ENCODE measurements at regions not wholly inside any gene's neighbourhood (a gene's known extent, or its start where the extent isn't known, plus 50 kb on each side); places are given as distances from the start of the nearest gene placed in this dataset.
A peak's percentile ranks its signal among the peaks of the same experiment; 100 is the strongest.
"Not testable (repeated sequence)": the region's sequence is repeated elsewhere in the genome, so short reads cannot be mapped to it uniquely, and the experiment has no call there.

DNA sequence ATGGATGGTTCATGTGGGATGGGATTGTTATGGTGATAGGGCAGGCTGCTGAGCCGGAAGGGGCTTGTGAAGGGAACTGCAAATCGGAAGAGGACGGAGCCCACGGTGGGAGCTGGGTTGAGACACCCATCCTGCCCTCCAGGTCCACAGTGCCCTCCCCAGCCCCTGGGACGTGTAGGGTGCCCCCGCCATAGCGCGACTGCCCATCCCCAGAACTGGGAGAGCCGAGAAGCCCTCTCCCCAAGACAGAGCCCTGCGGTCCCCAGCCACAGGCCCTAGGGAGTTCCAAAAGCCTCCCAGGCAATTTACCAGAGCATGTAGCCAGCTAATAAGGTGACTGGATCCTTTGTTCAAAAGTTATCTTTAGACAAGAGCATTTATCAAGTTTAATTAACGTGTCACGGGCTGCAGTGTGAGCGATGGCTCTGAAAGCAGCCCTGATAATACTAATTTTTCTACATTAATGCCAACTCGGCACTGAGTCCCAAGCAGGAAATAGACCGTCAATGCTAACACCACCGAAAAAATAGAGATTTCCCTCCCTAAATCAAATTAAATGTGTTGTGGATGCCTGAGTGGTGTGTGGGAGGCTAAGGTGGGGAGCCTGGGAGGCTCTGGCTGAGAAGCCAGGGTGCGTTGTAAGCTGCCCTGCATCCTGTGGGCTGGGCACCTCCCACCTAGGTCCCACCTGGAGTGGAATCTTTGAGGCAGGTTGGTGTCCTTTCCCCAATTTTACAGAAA, 76.8 kb upstream of the RTL6 start:
- DNase-seq = no peak

DNA sequence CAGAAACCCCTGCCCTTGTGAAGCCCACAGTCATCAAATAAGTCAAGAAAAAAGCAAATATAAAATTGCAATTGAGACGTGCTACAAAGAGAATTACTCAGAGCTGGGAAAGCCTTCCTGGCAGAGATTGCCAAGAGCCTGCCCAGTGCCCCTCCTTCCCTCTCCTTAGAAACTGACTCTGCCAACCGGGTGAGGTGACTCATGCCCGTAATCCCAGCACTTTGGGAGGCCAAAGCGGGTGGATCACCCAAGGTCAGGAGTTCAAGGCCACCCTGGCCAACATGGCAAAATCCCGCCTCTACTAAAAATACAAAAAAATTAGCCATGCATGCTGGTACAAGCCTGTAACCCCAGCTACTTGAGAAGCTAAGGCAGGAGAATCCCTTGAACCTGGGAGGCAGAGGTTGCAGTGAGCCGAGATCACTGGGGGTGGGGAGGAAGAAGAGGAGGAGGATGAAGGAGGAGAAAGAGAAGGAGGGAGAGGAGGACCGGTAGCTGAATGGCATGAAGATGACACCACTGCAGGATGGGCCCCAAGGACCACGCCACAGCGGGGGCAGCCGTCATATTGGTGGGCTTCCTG, 76.1 kb upstream of the RTL6 start:
- no peak for DNase-seq

DNA sequence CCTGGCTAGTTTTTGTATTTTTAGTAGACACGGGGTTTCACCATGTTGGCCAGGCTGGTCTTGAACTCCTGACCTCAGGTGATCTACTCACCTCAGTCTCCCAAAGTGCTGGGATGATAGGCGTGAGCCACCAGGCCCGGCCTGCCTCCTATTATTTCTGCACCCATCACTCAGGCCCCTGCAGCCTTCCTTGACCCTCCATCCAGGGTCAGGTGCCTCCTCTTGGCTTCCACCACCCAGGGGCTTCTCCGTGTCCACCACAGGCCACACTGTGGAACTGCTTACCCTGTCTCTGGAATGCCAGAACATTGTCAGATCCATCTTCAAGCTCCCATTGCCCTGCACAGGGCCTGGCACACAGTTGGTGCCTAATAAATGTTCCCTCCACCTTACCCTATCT, 75.4 kb upstream of the RTL6 start:
- no peak for DNase-seq

DNA sequence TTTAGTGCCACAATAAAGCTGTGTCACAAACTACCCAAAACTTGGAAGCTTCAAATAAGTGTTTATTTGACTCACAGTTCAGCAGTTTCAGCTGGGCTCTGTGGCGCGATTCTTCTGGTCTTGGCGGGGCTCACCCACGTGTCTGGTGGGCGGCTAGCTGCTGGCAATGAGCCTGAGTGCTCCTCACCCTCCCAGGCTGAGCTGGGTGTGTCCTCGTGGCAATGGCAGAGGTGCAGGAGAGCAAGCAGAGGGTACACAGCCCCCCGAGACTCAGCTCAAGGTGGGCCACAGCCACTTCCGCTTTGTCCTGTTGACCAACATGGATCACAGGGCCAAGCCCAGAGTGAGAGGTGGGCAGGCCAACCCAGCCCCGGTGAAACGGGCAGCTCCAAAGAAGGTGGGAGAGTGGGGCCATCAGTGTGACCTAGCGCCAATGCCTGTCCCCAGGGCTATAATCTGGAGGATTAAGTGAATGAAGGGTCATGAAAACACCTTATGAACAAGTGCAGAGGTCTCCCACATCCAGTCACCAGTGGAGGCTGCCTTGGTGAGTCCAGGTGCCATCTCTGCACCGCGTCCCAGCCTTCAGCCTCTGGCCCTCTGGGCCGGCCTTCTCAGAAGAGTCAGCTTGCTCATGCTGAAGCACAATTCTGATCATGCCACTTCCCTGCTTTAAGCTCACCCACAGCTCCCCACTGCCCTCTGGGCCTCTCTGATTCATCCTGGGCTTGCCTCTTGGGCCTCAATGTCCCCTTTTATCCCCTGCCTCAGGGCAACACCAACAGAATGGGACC, 74.6 kb upstream of the RTL6 start:
- no peak for DNase-seq

DNA sequence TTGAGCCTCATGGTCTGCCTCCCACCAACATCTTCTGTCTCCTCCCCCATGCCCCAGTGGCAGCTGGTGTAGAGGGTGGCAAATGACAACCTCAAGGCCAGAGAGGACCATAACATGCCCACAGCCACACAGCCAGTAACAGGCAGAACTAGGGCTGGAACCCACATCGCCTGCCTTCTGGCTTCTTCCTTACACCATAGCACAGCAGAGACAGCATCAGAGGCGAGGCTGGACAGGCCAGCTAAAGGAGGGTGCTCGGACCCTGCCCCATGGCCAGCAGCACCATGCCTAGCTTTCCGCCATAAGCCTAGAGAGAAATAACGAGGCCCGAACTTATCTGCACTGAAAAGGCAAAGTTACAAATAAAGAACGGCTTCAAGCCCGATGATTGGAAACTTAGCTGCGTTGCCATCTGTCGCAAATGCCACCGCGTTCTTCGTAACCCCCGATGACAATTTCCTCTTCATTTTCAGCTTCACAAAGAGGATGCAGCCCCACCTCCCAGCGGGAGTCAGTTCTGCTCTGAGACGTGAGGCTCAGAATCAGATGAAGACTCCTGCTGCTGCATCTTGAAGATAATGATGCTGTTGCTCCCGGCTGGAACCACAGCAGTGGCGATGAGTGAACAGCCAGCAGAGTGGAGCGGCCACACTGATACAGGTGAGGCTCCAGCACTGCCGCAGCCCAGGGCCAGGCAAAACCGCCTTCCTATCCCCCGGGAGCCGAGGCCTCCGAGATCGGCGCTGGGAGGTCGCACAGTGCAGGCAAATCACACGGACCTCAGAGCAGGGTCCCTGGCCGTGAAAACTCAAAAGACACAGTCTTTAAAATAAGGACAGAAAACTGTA, 73.8 kb upstream of the RTL6 start:
- no peak for DNase-seq

DNA sequence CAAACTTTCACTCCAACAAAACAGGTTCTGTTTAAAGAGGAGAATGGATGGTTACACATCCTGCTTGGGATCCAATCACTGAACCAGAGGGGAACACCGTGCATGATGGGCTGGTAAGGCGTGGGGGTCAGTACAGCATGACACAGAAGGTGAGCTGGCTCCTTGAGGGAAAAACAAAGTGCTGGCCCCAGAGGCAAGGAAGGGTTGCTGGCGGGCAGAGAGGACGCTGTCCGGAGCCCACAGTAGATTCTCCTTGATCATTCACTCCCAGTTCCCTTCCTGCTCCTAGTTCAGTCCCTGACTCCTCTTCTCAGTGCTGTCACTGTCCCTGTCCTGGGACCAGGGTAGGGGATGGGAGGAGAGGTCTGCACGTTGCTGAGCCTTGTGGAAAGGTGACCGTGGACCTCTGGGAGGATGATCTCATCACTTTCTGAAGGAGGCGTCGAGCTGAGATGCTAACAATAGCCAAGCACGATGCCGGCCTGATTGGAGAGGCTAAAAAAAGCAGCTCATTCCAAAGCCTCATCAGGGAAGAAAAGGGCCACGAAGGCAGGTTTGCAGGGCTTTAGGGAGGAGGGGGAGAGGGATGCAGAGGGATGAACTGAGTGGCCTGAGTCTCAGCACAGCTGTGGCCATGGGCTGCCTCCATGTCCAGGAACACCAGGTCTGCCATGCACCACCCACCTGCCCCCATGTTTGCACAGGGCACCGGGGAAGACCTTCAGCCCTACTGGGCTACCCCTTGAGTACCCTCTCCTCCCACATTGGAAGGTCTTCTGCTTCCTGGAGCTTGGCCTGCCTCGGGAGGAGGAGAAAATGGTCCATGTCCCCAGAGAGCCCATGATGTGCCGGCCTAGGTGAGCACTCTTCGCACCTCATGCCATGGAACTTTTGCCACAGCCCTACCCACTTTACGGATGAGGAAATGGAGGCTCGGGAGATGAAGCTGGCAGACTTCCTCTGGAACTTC, 72.7 kb upstream of the RTL6 start:
- no peak for DNase-seq

DNA sequence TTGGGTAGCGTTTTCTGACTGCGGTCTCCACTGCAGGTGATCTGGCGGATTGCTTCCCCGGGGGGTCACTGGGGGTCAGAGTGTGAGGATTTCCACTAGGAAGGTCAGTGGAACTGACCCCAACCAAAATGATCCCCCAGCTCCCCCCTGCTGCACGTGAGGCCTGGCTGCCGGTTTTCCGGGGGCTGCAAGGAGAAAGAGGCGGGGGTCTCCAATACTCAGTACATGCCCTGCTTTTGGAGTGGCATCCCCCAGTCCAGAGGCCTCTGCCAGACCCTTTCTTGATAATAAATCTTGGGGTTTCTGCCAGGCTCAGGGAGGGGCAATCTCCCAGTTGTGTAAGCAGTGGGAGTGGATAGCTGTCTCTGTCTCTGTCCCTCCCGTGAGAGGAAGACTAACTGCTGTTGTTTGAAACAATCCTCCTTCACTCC, 71.5 kb upstream of the RTL6 start:
- no peak for DNase-seq

DNA sequence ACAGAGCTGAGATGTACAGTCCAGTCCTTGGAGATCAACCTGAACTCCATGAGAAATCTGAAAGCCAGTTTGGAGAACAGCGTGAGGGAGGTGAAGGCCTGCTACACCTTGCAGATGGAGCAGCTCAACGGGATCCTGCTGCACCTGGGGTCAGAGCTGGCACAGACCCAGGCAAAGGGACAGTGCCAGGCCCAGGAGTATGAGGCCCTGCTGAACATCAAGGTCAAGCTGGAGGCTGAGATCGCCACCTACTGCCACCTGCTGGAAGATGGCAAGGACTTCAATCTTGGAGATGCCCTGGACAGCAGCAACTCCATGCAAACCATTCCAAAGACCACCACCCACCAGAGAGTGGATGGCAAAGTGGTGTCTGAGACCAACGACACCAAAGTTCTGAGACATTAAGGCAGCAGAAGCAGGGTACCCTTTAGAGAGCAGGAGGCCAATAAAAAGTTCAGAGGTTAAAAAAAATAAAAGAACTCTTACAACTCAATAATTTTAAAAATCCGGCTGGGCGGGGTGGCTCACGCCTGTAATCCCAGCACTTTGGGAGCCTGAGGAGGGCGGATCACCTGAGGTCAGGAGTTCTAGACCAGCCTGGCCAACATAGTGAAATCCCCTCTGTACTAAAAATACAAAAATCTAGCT, 69.9 kb upstream of the RTL6 start:
- peak; percentile 36 for DNase-seq

DNA sequence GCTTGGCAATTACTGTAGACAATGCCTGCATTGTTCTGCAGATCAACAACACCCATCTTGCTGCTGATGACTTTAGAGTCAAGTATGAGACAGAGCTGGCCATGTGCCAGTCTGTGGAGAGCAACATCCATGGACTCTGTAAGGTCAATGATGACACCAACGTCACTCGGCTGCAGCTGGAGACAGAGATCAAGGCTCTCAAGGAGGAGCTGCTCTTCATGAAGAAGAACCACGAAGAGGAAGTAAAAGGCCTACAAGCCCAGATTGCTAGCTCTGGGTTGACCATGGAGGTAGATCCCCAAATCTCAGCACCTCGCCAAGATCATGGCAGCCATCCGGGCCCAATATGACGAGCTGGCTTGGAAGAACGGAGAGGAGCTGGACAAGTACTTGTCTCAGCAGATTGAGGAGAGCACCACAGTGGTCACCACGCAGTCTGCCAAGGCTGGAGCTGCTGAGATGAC, 69.4 kb upstream of the RTL6 start:
- DNase-seq = not testable (repeated sequence)

DNA sequence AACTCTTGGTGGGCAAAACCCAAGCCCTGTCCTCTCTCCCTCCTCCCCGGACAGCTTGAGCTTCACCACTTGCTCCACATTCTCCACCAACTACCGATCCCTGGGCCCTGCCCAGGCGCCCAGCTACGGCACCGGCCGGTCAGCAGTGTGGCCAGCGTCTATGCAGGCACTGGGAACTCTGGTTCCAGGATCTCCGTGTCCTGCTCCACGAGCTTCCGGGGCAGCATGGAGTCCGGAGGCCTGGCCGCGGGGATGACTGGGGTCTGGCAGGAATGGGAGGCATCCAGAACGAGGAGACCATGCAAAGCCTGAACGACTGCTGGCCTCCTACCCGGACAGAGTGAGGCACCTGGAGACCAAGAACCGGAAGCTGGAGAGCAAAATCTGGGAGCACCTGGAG, 68.9 kb upstream of the RTL6 start:
- no peak for DNase-seq

DNA sequence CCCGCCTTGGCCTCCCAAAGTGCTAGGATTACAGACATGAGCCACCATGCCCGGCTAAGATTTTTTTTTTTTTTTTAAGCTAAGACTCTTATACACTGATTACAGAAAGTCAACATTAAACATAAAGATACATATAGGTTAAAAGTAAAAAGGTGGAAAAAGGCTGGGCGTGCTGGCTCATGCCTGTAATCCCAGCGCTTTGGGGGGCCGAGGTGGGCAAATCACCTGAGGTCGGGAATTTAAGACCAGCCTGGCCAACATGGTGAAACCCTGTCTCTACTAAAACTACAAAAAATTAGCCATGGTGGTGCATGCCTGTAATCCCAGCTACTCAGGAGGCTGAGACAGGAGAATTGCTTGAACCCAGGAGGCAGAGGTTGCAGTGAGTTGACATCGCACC, 64.6 kb upstream of the RTL6 start:
- not testable (repeated sequence) for DNase-seq

DNA sequence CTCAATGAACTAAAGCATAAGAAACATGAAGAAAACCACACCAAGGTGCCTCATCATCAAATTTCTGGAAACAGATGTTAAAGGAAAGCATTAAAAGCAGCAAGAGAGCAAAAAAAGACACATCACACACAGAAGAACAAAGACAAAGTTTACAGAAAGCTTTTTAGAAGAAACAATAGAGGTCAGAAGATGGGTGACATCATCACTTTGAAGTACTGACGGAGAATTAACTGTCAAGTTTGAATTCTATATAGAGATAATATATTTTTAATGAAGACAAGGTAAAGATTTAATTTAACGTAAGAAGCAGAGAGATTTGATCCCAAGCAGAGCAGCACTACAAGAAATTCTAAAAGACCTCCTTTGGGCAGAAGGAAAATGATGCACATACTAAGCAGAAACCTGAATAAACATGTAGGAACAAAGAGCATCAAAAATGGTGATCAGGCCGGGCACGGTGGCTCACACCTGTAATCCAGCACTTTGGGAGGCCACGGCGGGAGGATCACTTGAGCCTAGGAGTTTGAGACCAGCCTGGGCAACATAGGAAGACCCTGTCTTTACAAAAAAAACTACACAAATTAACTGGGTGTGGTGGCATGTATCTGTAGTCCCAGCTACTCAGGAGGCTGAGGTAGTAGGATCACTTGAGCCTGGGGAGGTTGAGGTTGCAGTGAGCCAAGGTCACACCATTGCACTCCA, 63.3 kb upstream of the RTL6 start:
- DNase-seq = no peak

DNA sequence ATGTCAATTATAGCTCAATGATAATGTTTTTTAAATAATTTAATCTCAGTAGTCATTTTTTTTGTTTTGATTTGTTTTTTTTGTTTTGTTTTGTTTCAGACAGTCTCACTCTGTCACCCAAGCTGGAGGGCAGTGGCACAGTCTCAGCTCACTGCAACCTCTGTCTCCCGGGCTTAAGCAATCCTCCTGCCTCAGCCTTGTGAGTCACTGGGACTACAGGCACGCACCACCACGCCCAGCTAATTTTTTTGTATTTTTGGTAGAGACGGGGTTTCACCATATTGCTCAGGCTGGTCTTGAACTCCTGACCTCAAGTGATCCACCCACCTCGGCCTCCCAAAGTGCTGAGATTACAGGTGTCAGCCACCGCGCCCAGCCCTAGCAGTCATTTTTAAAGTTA, 60.6 kb upstream of the RTL6 start:
- peak; percentile 27 for DNase-seq

DNA sequence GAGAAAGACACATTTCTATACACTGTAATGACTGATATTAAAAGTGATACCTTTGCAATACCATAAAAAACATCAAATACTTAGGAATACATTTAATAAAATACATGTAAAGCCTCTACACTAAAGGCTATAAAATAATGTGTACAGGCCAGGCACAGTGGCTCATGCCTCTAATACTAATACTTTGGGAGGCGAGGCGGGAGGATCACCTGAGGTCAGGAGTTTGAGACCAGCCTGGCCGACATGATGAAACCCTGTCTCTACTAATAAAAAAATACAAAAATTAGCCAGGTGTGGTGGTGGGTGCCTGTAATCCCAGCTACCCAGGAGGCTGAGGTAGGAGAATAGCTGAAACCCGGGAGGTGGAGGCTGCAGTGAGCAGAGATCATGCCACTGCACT, 59.8 kb upstream of the RTL6 start:
- DNase-seq = not testable (repeated sequence)

DNA sequence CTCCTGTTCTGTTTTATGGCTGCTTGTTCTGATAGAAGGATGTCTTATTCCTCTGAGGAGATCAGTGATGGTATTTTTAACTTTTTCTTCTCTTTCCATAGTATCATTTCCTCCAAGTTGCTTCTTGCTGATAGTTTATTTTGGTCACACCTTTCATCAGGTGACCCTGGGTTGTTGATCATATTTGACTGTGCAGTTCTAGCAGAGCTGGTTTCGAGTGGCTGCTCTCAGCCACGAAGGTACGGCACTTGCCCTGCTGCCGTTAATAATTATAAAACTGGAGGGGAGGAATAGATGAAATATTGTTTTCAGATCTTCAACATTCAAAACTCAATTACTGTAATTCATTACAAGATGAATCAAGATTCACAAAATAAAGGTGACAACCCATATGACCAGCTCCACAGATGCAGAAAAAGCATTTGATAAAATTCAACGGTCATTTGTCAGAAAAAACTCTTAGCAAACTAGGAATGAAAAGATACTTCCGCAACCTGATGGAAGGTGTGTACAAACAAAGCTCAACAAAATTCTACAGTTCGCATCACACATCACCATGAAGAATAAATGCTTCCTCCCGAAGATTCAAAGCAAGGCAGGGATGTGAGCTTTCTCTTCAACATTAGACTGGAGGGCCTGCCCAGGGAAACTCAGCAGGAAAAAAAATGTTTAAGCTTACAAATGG, 59.2 kb upstream of the RTL6 start:
- DNase-seq = no peak

DNA sequence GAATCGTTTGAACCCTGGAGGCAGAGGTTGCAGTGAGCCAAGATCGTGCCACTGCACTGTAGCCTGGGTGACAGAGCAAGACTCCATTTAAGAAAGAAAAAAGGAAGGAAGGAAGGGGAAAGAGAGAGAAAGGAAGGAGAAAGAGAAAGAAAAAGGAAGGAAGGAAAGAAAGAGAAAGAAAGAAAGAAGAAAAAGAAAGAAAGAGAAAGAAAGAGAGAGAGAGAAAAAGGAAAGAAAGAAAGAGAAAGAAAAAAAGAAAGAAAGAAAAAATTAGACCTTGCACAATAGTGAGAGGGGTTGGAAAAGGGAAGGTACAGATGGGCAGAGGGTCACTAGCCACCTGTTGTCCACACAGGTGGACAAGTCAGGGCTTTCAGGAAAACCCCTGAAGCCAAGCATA, 57.6 kb upstream of the RTL6 start:
- DNase-seq = no peak

DNA sequence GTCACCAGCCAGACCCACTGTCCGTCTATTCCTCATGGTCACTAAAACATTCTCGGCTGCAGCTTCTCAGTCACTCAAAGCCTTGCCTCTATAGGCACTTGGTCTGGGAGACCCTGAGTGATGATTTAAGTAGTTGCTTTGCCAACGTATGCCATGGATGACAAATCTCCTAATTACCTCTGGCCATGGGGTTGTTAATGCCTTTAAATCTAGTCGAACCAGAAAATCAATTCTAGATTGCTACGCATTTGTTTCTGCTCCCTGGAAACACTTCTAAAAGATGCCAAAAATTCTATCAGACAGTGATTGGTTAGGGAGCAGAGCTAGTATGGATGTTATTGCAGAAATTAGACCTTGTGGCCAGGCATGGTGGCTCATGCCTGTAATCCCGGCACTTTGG, 57.0 kb upstream of the RTL6 start:
- DNase-seq = no peak

DNA sequence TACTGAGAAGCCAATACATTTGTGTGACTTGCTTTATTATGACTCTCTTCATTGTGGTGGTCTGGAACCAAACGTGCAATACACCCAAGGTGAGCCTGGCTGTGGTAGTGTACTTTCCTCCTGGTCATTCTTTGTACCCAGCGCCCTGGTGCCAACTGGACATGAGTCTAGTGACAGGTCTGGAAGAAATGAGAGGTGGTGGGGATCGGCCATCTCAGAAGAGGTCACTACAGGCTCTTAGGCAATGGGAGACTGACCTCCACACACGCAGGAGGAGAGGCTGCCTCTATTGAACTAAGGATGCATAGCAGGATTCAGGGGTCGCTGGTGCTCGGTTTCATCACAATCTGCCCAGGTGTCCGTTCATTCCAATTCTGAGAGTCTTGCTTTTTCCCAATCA, 56.4 kb upstream of the RTL6 start:
- no peak for DNase-seq

DNA sequence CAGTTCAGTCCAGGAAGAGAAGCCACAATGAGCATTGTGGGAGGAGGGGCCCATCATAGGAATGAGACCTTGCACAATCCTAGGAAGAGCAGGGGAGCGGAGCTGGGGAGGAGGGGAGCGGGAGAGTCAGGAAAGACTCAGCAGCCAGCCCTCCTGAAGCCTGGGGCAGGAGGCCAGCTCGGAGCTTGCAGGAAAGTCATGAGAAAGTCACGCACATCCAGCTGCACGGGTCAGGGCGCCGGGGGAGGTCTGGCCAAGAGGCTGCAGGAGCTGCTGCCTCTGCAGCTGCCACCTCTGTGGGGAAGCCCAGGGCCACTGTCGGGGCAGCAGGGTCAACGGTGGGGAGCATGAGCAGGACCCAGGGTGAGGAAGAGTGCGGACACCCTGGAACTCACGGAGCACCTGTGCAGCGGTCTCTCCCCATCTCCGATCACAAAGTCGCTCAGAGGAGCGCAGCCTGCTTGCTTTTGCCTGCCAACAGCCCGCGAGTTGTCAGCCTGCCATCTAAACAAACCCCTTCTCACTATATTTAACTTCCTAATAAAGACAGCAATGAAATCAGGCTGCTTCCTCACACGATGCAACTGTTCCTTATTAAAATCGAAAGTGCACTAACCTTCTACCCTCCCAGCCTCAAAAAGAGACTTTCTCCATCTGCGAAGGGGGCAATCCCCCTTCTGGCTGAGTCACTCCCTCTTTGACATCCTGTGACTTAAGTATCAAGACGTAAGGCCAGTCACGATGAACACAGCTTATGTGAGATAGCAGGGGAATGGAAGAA, 52.9 kb upstream of the RTL6 start:
- peak; percentile 38 for DNase-seq

All from CD4-positive, alpha-beta T cell treated with Interferon gamma for 1 hour (primary cell).